Parathyroid adenoma (tissue), 2 donors: ENCODE measurements at regions not wholly inside any gene's neighbourhood (a gene's known extent, or its start where the extent isn't known, plus 50 kb on each side); places are given as distances from the start of the nearest gene placed in this dataset.

Experiments
- H2AFZ ChIP-seq: fragments of 300-600 bp; sonication (generic); one replicate; pipeline ENCODE4 v1.7.0; 2017; ENCODE audit warnings: antibody characterized with exemption, mild to moderate bottlenecking
- H3K27ac ChIP-seq: fragments of 300-600 bp; sonication (generic); one replicate; pipeline ENCODE4 v1.7.0; 2017
- H3K27me3 ChIP-seq: fragments of 300-600 bp; sonication (generic); one replicate; pipeline ENCODE4 v1.7.0; 2017; ENCODE audit warnings: low read length; ENCODE audit not compliant: control insufficient read depth, insufficient read depth
- H3K36me3 ChIP-seq: fragments of 300-600 bp; sonication (generic); one replicate; pipeline ENCODE4 v1.7.0; 2017; ENCODE audit warnings: low read length; ENCODE audit not compliant: control insufficient read depth, insufficient read depth
- H3K4me1 ChIP-seq: fragments of 300-600 bp; sonication (generic); one replicate; pipeline ENCODE4 v1.7.0; 2017; ENCODE audit warnings: control low read depth
- H3K4me2 ChIP-seq: fragments of 300-600 bp; sonication (generic); one replicate; pipeline ENCODE4 v1.7.0; 2017; ENCODE audit warnings: low read length
- H3K4me3 ChIP-seq: fragments of 300-600 bp; sonication (generic); one replicate; pipeline ENCODE4 v1.7.0; 2017; ENCODE audit warnings: low read depth, low read length
- H3K79me2 ChIP-seq: fragments of 300-600 bp; sonication (generic); one replicate; pipeline ENCODE4 v1.7.0; 2017; ENCODE audit warnings: control low read depth
- H3K9ac ChIP-seq: fragments of 300-600 bp; sonication (generic); one replicate; pipeline ENCODE4 v1.7.0; 2017; ENCODE audit warnings: mild to moderate bottlenecking
- H3K9me3 ChIP-seq: fragments of 300-600 bp; sonication (generic); one replicate; pipeline ENCODE4 v1.7.0; 2017; ENCODE audit warnings: low read length; ENCODE audit not compliant: control insufficient read depth
- TF ChIP-seq, protein P1 (sequence below): fragments of 300-600 bp; sonication (generic); IDR thresholded peaks from one replicate; pipeline ENCODE4 v1.7.0; 2017; ENCODE audit warnings: antibody characterized with exemption, mild to moderate bottlenecking
- donor health status: primary hyperparathyroidism.

DNA sequence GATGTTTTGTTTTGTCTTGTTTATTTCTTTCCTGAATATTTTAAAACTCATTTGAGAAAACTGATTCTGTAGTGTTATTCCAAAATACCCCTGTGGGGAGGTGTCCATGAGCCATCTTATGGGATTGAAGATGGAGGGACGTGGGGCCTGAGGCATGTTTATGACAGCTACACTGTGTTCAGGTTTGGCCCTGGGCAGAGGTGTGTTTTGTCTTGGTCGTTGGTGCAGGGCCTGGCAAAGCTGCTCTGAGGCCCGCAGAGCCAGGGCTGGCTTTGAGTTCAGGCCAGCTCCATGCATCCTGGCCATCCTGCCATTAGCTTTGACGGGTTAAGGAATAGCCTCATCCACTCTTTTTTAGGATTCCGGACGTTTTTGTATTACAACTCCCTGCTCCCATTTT, 68.9 kb downstream of the TMEM18 start:
- no peaks in the 10 kb centered on the region for H3K79me2 ChIP-seq
- no peaks in the 10 kb centered on the region for H3K4me1 ChIP-seq
- no peak overlapping the region for H3K4me2 ChIP-seq
- no peak overlapping the region for H3K4me3 ChIP-seq
- no peaks in the 10 kb centered on the region for H3K36me3 ChIP-seq
- H3K9me3 ChIP-seq = no peaks in the 10 kb centered on the region
- no peaks in the 10 kb centered on the region for H3K27me3 ChIP-seq
- no peak overlapping the region for H2AFZ ChIP-seq
- no peak overlapping the region for H3K27ac ChIP-seq
- H3K9ac ChIP-seq = no peak overlapping the region
- TF ChIP-seq, protein P1, sequence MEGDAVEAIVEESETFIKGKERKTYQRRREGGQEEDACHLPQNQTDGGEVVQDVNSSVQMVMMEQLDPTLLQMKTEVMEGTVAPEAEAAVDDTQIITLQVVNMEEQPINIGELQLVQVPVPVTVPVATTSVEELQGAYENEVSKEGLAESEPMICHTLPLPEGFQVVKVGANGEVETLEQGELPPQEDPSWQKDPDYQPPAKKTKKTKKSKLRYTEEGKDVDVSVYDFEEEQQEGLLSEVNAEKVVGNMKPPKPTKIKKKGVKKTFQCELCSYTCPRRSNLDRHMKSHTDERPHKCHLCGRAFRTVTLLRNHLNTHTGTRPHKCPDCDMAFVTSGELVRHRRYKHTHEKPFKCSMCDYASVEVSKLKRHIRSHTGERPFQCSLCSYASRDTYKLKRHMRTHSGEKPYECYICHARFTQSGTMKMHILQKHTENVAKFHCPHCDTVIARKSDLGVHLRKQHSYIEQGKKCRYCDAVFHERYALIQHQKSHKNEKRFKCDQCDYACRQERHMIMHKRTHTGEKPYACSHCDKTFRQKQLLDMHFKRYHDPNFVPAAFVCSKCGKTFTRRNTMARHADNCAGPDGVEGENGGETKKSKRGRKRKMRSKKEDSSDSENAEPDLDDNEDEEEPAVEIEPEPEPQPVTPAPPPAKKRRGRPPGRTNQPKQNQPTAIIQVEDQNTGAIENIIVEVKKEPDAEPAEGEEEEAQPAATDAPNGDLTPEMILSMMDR = no peak

DNA sequence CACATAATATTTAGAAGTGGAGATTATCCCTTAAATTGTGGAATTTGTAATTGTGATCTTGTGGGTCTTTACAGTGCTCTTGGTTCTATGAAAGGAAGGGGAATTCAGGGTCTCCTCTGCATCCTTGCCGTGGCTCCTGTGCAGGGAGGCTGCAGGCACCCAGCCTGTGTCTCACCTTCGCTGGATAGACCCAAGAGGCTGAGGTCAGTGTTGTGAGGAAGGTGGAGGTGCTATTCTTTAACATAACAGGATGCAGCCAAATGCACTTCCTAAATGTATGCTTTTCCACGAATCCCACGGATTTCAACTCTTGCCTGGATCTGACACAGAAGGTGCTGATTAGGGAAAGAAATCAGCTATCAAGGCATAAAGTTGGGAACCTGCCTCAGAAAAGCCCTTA, 69.5 kb downstream of the TMEM18 start:
- Histone ChIP-seq H3K27ac (no peak overlapping the region), H3K27me3 (no peaks in the 10 kb centered on the region), H3K9ac (no peak overlapping the region)

DNA sequence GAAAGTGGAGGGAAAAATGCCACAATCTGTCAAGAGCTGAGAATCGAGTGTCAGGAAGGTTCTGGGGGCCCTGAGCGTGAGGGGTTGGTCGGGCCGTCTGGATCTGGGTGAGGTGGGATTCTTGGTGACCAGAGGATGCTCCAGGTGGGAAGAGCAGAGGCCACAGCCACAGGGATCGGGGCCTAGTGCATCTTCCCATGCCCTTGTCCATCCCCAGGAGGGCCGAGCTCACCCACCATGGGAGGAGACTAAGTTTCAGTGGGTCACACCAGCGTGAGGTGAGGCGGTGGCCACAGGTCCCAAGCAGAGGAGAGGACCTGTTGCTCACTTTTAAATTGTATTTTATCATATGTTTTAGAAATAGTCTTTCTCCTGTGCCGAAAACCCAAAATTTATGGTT, 70.0 kb downstream of the TMEM18 start:
- H3K9me3 ChIP-seq = no peaks in the 10 kb centered on the region
- H3K27ac ChIP-seq = no peak overlapping the region
- H3K4me1 ChIP-seq = no peaks in the 10 kb centered on the region
- no peak overlapping the region for H3K4me3 ChIP-seq
- no peak overlapping the region for H3K4me2 ChIP-seq
- no peak overlapping the region for H2AFZ ChIP-seq
- H3K79me2 ChIP-seq = no peaks in the 10 kb centered on the region
- no peak overlapping the region for H3K9ac ChIP-seq
- H3K36me3 ChIP-seq = no peaks in the 10 kb centered on the region
- no peaks in the 10 kb centered on the region for H3K27me3 ChIP-seq
- TF ChIP-seq, protein P1 = no peak

More for the DNA sequence above, 69.5 kb downstream of the TMEM18 start:
- Histone ChIP-seq H2AFZ (no peak overlapping the region), H3K36me3 (no peaks in the 10 kb centered on the region), H3K4me3 (no peak overlapping the region), H3K9me3 (no peaks in the 10 kb centered on the region), H3K4me2 (no peak overlapping the region), H3K4me1 (no peaks in the 10 kb centered on the region), H3K79me2 (no peaks in the 10 kb centered on the region)
- TF ChIP-seq, protein P1 = no peak

DNA sequence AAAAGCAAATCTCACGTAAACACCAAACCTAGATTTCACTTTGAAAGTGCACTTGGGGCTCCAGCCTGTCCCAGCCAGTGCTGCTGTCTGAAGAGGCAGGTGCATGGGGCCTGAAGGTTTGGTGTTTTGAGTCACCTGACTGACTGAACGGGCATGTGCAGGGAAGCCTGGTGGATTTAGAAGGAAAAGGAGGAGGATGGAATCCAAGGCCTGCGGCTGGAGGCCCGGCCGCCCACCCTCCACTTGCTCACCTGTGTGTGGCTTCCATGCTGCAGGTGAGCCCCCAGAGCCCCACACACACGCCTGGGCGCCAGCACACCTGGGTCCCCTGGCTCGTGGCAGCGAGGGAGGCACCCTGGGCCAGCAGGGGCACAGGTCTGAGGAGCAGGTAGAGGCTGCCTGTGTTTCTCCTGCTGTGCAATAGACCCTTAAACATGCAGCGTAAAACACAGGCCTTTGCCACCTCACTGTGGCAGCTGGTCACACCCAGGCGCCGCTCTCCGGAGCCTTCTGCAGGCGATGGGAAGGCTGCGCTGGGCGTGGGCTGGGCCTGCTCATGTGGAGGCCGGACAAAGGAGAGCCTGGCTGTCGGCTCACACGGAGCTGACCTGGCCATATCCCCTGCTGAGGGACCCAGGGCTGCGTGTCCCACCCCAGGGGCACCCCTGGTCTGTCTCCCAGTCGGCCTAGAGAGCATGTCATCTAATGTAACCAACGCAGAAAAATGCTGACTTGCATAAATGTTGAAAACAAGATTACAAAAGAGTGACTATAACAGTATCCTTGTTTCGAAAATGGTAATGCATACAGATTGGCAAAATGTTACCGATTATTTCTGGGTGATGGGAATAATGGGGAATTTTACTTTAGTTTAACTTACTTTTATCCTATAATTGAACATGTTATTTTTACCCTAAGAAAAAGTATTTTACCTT, 71.3 kb downstream of the TMEM18 start:
- Histone ChIP-seq H3K9me3 (no peaks in the 10 kb centered on the region), H3K4me3 (no peak overlapping the region), H3K36me3 (no peaks in the 10 kb centered on the region), H3K4me2 (no peak overlapping the region), H3K27me3 (no peaks in the 10 kb centered on the region), H3K27ac (no peak overlapping the region), H3K9ac (no peak overlapping the region), H3K4me1 (no peaks in the 10 kb centered on the region), H2AFZ (no peak overlapping the region), H3K79me2 (no peaks in the 10 kb centered on the region)
- TF ChIP-seq, protein P1 = no peak
